ENCODE measurements at regions not wholly inside any gene's neighbourhood (a gene's known extent, or its start where the extent isn't known, plus 50 kb on each side); places are given as distances from the start of the nearest gene placed in this dataset.

GRCh38 chr3:187994221-187995042 lies 159.5 kb upstream of the LPP start:
- Histone ChIP-seq H3K4me3 (no peak overlapping the region), H3K36me3 (no peaks in the 10 kb centered on the region), H3K27me3 (no peaks in the 10 kb centered on the region), H3K4me1 (peaks cover 0 to 4% (median under 1%) of the 10 kb centered on the region in 4 donors), H3K27ac (peak overlapping the region in 1 of 4 donors; percentile 15), H3K9me3 (no peaks in the 10 kb centered on the region)
- DNase-seq: no peak
- no peak for TF ChIP-seq CTCF (IDR thresholded peaks at IDR 0.05)
- no peak for TF ChIP-seq POLR2A (IDR thresholded peaks at IDR 0.05)

DNA sequence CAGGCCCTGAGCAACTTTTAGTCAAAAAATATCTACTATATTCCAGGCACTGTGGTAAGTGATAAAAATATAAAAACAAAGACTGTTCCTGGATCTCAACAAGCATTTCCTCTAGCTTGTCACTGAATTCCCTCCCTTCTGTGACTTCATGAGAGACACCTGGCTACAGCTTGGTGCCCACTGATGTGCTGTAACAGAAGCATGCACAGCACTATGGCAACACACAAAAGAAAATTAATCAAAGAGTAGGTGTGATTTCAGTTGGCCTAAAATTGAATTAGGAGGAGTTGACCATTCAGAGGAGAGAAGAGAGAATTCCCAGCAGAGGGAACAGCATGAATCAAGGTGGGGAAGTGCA lies 158.9 kb upstream of the LPP start:
- Histone ChIP-seq H3K27ac (peak overlapping the region in 2 of 4 donors; percentile 10 to 15), H3K9me3 (no peaks in the 10 kb centered on the region), H3K4me3 (no peak overlapping the region), H3K4me1 (peaks cover 0 to 7% (median 3%) of the 10 kb centered on the region in 4 donors), H3K27me3 (no peaks in the 10 kb centered on the region), H3K36me3 (no peaks in the 10 kb centered on the region)
- no peak for TF ChIP-seq CTCF (IDR thresholded peaks at IDR 0.05)
- TF ChIP-seq POLR2A (IDR thresholded peaks at IDR 0.05): no peak
- DNase-seq: no peak

GRCh38 chr3:187995667-187996066 lies 158.3 kb upstream of the LPP start:
- Histone ChIP-seq H3K27me3 (no peaks in the 10 kb centered on the region), H3K9me3 (no peaks in the 10 kb centered on the region), H3K27ac (no peak overlapping the region), H3K36me3 (no peaks in the 10 kb centered on the region), H3K4me1 (peaks cover 0 to 12% (median 8%) of the 10 kb centered on the region in 4 donors), H3K4me3 (no peak overlapping the region)
- no peak for DNase-seq
- TF ChIP-seq POLR2A (IDR thresholded peaks at IDR 0.05): no peak
- TF ChIP-seq CTCF (IDR thresholded peaks at IDR 0.05): no peak

- Histone ChIP-seq H3K36me3 (no peaks in the 10 kb centered on the region), H3K27ac (no peak overlapping the region), H3K4me3 (no peak overlapping the region), H3K4me1 (peaks cover 0 to 15% (median 8%) of the 10 kb centered on the region in 4 donors), H3K27me3 (no peaks in the 10 kb centered on the region), H3K9me3 (no peaks in the 10 kb centered on the region)
- no peak for TF ChIP-seq CTCF (IDR thresholded peaks at IDR 0.05)
- TF ChIP-seq POLR2A (IDR thresholded peaks at IDR 0.05): no peak
- no peak for DNase-seq
Observed at GRCh38 chr3:187996609-187997008, 157.3 kb upstream of the LPP start.

DNA sequence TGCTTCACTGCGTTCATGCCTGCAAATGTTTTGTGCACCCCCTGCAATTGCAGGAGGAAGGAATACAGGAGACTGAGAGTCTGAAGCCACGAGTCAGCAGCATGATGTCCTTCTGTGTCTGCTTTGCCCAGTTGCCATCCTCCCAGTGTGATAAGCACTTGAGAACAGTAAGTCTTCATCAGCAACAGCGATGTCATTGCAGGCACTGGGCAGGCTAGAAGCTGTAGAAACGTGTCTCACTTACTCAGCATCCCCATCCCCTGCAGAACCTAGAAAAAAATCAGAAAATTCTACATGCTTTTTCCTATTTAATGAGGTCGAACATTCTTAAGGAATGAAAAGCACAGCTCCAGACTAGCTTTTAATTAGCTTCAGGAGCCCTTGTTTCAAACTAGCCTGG lies 156.5 kb upstream of the LPP start:
- Histone ChIP-seq H3K4me3 (no peak overlapping the region), H3K9me3 (no peaks in the 10 kb centered on the region), H3K36me3 (no peaks in the 10 kb centered on the region), H3K27me3 (no peaks in the 10 kb centered on the region), H3K27ac (no peak overlapping the region), H3K4me1 (peaks cover 0 to 22% (median 8%) of the 10 kb centered on the region in 4 donors)
- TF ChIP-seq POLR2A (IDR thresholded peaks at IDR 0.05): no peak
- TF ChIP-seq CTCF (IDR thresholded peaks at IDR 0.05): no peak
- DNase-seq: no peak

Data from Peyer's patch (tissue), 4 donors.